GM19238 (cell line): ENCODE measurements at regions not wholly inside any gene's neighbourhood (a gene's known extent, or its start where the extent isn't known, plus 50 kb on each side); places are given as distances from the start of the nearest gene placed in this dataset.

Experiments
- DNase-seq: peaks from one replicate; pipeline ENCODE4 v3.0.0; 2011; ENCODE audit warnings: low spot score; ENCODE audit not compliant: insufficient read length

- no peak for DNase-seq
Measured at GRCh38 chr5:17167171-17167891, 50.1 kb upstream of the BASP1 start.
